GM18858 (cell line): ENCODE measurements at regions not wholly inside any gene's neighbourhood (a gene's known extent, or its start where the extent isn't known, plus 50 kb on each side); places are given as distances from the start of the nearest gene placed in this dataset.

Source experiments
- ATAC-seq: cut with Tn5 transposase; IDR thresholded peaks from one replicate; pipeline ENCODE4 v1.9.1; 2021; ENCODE audit not compliant: unreplicated experiment

DNA sequence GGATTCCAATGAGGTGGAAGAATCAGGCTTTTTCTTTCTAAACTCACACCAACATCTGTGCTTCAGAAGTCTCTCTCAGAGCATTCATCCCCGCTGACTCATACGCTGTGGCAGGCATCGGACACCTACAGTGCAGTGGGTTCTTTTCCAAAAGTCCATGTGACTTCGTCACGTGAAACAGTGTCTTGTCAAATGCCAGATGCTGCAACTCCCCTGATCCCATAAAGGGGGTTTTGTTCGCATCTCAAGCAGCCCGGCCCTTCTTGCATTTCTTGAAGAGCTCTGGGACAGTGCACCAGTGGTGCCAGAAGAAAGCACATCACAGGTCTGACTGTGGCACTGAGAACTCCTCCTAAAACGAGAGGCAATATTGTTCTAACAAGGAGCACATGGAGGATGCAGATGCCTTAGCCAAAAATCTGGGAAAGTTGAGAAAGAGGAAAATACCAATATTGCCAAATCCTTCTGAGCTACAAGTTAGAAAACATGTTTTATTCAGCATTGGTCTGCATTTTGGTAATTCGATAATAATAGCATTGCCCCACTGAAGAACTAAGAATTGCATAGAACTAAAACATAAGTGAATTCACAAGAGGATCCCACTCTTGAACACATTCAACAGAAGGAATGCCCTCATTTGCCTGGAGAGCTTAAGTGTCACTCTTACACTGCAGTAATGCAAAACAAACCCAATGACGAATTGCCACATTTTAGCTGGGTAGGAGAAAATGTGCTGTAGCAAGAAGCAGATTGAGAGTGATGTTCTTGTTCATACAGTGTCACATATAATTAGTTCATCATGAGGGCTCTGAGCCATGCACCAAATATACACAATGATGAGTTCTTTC lies 204.4 kb downstream of the CXCL12 start:
- no peak for ATAC-seq

DNA sequence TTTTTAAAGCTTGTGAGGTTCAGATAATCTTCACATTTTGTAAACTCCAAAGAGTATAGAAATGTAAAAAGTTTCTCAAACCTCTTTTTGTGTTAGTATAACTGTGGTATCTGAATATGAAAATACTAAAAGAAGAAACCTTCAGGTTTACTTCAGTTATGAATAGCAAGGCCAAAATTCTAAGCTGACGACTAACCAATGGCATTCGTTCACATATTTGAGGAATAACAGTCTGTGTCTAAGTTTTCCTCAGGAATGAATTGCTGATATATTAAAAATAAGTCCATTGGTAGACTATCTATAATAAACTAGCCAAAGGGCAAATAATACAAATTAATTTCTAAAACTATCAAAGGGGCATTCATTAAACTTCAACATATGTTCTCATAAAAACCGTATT lies 206.0 kb downstream of the CXCL12 start:
- no peak for ATAC-seq

DNA sequence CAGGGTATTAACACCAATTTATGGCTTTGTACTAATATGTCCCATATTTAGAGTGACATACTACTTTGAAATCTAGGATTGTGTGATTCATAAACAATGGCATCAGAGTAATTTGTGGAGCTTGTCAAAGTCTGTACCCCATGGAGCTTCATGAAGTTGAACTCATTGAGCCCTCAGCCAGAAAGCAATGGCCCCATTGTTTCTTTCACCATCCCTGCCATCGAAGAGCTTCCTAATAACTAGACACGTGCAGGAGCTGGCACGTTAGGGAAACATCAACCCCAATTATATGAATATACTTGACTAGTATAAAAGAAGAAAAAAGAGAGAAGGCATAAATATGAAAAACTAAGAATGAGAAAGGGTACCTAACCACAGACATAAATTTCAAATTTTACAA lies 206.6 kb downstream of the CXCL12 start:
- no peak for ATAC-seq

DNA sequence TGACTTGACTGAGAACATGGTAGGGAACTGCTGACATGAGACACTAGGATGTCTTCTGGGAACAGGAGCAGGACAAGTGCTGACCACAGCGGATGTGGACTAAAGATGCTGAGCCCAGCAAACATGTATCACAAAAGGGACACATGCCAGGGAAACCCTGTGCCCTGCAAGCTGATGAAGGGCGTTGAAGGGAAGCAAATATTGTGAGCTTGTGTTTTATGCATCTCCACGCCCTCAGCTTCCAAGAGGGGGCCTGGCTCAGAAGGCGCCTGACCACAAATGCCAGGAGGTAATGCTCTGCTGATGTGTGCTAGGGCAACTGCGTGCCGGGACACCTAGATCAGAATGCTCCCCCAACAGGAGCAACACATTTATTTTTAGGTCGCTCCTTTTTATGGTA lies 207.3 kb downstream of the CXCL12 start:
- no peak for ATAC-seq

DNA sequence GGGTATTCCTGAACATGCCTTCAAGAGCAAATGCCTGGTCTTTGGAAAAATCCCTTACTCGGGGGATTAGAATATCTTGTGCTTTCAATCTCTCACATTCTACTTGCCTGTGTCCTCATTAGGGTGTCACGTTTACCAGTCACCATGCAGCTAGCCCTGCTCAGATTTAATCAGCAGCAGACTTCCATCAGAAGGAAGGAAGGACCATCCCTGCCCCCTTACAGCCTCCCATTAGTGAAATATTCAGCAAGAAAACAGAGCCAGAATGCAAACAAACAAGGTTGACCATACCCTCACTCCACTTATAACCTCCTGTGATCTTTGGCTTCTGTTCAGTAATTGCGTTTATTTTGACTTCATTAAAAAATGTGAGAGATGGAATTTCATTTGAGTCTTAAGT lies 208.6 kb downstream of the CXCL12 start:
- no peak for ATAC-seq

DNA sequence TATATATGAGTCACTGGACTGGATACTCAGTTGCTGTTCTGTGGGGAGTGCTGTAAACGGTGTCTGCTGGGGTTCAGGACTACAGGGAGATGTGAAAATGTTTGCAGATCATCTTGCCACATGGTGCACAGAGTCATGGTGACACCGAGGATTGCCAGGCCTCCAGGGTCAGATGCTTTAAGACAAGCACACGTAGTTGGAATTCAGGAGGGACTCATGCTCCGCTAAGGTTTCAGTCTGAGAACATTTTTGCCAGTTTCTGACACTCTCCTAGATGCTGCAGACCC lies 211.3 kb downstream of the CXCL12 start:
- ATAC-seq: no peak

DNA sequence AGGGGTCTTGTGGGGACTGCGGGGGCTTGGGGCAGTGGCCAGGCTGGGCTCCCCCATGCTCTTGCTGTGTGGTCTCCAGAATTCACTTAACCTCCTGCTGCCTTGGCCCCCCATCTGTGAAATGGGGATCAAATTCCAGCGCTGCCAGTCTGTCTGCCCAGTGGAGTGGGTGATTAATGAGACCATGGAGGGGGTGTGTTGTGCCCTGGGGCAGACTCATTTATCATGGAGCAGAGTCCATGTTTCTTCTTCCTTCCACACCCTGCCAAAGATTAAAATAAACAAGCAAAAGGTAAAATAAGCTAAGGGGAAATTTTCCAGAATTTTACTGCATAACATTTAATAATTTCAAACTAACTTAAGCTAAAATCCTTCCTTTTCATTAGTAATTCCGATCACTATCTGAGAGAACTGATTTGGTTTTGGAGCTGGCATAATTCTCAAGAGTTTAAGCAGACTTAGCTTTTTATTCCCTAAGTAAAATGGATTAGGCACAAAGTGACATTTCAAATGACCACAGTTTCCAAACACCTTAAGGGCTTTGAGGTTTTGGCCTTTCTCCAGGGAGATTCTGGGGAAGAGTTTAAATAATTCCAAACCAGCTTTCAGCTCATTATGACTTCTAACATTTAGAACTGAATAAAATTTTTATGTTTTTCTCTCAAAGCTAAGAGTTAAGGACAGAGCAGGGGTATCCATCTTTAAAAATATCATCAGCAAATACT lies 211.9 kb downstream of the CXCL12 start:
- no peak for ATAC-seq

DNA sequence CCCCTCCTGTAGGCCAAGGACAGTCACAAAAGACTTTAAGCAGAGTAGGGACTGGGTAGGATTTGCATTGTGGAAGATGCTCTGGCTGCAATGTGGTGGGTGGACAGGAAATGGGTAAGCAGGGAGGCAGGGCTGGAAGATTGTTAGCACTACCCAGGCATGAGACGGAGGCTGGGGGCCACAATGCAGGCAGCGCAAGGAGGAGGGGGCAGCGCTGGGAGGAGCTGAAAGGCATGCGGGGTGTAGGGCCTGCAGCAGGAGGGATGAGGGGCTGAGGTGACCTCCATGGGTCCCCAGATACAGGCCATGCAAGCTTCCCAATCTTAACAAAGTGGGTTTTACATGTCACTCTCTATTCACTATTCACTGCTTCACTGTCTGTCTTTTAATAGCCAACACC lies 213.1 kb downstream of the CXCL12 start:
- ATAC-seq: no peak

DNA sequence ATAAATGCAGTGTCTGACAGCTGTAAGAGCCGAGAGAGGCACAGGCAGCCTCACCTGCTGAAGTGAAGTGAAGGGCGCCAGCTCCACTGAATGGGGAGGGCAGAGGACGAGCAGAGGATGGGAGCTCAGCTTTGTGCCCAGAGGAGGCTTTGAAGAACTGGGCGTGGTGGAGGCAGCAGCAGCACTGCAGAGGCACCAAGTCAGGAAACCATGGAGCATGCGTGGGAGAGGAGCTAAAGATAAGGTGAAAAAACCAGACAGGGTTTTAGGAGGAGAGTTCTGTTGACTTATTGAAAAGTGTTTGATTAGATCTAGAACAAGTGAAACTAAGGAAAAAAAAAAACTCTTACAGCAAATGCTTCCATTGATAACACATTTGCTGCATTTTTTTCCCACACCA lies 216.4 kb downstream of the CXCL12 start:
- ATAC-seq: no peak

DNA sequence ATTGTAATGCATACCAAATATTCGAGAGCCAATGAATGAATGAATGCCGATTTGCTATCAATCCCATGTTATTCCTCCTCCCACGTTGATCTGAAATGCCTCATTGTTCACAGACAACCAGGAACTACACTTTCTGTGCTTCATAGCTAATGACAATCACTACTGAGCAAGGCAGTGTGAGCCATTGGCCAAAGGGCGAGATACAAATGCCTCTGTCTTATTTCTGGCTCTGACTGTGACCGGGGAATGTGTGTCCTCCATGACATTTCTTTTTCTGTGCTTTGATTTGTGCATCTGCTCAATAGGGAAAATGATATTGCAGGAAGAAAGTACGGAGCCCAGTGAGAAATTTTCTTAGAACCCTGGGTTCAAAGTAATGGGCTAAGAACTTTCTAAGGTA lies 217.1 kb downstream of the CXCL12 start:
- ATAC-seq: no peak

DNA sequence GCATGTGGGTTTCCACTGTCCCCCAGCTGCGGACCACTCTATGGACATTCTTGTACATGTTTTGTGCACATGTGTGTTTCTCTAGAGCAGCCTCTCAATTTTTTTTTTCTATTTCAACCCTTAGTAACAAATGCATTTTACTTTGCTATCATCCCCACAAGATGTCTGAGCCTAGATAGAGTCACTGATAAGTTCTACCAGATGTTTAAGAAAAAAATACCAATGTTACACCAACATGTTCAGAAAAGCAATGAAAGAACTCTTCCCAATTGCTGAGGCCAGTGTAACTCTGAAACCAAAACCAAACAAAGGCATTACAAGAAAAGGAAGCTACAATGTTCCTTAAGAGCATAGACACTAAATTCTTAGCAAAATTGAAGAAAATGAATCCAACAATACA lies 218.5 kb downstream of the CXCL12 start:
- ATAC-seq: no peak

DNA sequence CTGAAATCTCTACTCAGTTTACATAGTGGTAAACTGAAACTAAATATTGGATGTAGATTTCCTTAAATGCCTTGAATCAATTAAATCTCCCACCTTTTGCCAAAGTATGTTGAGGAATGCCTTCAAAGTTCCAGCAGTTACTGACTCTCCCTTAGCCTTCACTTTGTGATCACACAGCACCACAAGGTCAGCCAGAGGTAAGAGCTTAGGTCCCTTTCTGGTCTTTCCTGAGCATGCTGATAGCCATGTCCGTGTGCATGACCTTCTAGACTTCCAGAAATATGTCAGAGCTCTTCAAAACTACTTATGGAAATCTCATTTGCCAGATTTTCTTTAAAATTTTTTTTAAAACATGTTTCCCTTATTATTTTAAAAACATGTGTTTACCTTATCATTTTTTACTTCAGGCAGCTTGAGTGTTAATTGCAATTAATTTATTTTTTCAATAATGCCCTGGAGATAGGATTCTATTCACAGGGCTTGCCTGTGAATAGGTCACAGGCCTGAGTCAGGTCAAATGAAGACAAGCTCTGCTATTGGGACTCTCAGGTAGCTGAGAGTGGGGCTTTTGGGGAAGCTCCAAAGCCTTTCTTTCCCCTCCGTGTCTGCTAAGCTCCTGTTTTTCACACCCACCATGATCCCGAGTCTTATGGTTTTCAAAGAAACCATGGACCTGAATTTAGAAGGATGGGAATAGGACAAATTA lies 220.5 kb downstream of the CXCL12 start:
- no peak for ATAC-seq

DNA sequence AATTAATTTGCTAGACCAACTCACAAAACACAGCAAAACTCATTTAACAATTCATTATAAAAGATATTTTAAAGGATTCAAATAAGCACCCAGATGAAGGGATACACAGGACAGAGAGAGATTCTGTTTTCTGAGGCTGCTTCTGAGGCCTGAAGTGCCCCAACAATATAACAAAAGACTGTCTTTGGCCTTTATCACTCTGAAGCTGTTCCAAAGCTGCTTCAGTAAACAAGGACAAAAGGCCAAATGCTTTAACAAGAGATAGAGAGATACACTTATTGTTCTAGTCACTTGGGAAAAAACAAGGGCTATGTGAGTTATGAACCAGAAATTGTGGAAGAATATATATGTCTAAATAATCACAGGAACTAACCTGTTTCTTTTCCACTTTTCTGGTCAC lies 223.7 kb downstream of the CXCL12 start:
- ATAC-seq: no peak

DNA sequence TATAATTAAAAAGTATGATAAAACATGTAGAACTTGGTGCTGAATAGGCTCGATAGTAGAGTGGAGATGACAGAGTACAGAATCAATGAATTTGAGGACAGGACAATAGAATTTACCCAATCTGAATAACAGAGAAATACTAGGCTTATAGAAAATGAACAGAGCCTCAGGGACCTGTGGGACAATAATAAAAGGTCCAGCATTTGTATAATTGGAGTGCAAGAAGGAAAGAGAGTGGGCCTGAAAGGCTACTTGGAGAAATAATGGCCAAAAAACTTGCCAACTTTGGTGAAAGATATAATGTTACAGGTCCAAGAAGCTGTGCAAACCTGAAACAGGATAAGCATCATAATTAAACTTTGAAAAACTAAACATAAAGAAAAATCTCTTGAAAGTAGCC lies 227.3 kb downstream of the CXCL12 start:
- ATAC-seq: no peak

DNA sequence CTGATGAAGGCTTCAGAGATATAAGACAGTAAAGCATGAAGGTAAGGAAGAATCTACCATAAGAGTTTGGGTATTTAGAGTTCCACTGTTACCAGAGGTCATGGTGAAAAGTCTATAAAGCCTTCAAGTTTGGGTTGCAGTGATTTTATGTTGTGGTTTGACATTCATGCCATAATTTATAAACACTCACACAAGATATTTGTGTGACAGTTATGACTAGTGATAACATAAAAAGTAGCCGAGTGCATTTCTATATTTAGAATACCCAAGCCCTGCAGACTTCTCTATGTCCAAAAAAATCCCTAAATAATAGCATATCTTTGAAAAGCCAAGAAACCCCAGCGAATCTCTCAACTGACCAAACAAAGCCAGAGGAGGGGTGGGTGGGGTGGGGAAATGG lies 229.9 kb downstream of the CXCL12 start:
- ATAC-seq: no peak

DNA sequence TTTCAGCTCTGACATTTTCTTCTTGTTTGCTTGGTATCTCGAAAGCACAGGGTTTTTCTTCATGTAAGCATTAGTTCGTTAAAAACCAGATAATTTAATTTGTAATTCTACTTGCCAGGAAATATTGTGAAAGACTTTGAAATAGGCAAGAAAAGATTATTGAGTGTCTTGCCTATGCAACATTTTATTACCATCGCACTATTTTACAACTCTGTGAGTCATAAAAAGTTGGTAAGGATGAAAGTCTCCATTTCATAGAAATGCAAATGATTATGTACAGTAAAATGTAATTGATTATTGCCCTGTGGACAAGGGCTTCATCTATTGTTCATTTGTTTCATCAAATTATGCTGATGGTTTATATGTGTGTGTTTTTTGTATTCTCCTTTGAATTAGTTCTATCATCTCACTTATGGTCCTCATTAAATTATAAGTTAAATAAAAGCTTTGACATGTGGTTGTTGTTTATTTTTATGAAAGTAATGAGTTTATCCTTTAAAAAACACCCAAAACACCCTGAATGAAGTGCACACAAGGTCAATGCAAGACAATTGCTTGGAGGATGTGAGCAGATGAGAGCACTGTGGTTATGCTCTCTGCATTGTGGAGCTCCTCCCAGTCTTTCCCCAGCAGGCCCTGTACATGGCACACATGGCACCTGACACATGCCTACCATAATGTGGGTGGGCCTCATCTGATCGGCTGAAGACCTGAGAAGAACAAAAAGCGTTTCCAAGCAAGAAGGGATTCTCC lies 230.8 kb downstream of the CXCL12 start:
- no peak for ATAC-seq

DNA sequence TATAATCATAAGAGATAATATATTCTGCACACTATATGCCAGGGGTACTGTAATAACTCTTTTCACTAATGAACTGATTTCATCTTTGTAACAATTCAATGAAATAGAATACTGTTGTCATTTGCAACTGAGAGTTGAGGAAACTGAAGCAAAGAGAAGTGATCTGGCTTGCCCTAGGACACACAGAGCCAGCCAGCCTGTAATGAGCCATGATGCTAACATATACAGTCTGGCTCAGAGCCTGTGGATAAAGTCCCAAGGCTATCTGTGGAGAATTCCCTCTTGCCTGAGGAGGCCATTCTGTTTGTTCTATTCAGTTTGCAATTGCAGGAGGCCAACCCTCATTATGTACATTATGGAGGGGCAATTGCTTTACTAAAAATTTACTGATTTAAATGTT lies 241.3 kb downstream of the CXCL12 start:
- ATAC-seq: no peak

DNA sequence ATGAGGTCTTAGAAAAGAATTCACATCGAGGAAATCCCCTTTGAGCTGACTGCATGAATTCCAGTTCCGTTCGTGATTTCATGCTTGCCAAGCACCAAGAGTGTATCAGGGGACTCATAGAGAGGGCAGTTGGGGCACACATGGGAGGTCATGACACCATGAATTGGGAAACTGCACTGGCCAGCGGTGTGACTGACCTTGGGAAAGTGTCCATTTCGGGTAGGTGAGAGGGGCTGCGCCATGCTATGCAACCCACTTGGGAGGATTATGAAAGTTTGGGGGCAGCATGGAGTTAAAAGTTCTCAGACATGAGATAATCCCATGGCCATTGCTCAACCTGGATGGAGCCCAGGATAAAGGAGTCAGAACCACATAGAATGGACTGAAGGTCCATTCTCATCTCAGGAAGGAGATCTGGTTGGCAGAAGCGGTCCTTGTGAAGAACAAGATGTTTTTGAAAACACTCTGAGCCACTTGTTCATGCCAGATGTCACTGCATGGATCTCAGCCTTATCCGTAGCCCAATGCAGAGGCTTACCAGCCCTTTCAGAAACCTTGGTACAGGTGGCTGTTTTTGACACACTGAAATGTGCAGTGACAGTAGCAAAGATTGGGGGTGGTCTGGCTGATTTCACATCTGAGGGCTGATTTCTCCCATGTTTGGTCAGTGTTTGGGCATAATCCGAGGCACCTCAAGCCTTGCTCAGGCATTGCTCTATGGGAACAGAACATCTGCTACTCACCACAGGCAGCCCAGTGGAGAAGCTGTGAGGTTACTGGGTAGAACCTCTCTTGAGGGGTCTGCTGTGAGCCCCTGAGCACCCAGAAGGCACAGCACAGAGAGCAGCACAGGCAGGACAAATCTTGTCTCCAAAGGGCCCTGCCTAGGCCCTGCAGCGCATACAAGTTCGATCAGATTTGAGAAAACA lies 252.3 kb downstream of the CXCL12 start:
- ATAC-seq: no peak

DNA sequence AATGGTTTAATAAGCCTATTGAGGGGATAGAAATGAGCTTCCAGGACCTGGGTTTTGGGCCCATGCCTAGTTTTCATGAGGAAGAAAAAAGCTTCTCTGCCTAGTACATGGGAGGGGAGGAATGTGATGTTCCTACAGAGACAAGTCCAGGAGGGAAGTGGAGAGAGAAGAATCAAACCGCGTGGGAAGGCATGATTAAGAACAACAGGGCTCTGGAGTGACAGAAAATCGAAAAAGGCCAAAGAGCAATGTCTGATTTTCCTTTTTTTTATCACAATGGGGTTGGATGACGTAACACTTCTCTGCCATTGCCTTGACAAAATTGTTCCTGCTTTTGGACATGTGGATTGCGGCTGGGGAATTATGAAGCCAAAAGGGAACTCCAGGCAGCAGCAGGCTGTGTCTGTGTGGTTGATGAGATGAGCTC lies 258.6 kb downstream of the CXCL12 start:
- no peak for ATAC-seq

DNA sequence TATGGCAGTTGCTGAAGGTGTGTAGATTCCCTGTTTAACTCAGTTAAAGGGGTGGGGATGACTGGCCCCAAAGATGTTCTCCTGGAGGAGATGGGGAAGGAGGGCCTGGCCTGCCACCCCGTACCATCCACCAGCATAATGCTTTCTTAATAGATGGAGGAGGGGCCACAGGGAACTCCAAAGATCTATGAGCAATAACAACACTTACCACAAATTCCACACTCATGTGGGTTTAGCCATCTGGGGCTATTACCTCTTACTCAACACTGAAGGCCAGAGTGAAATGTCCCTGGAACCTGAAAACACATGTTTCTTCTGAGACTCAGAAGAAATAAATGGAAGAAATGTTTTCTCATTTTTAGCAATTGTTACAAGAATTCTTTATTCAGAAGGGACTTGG lies 259.0 kb downstream of the CXCL12 start:
- no peak for ATAC-seq
